Keratinocyte (primary cell): ENCODE measurements at regions not wholly inside any gene's neighbourhood (a gene's known extent, or its start where the extent isn't known, plus 50 kb on each side); places are given as distances from the start of the nearest gene placed in this dataset.

Experiments used
- DNase-seq: peaks from one replicate; pipeline ENCODE4 v3.0.0-alpha.2; 2011; ENCODE audit warnings: low read depth, missing footprints, low spot score
- FAIRE-seq: peaks from 2 replicates; lab custom pipeline; 2011; peaks lifted over from hg19 to GRCh38; lab: Jason Lieb, UNC
- H2AFZ ChIP-seq: 2 replicates; pipeline ENCODE4 v1.6.0; 2012; ENCODE audit warnings: low read length, control low read depth, inconsistent platforms; ENCODE audit not compliant: control insufficient read depth
- H3K27ac ChIP-seq: 2 replicates; pipeline ENCODE4 v1.5.1; 2011; ENCODE audit warnings: low read length; ENCODE audit not compliant: control insufficient read depth, insufficient read depth
- H3K27me3 ChIP-seq: 3 replicates; pipeline ENCODE4 v1.6.0; 2011; ENCODE audit warnings: low read length; ENCODE audit not compliant: control insufficient read depth, insufficient read depth; ENCODE audit errors: extremely low read depth
- H3K36me3 ChIP-seq, 2 experiments: 2 replicates in 1 of 2; 3 replicates in 1 of 2; pipeline ENCODE4 v1.5.1; 2011; ENCODE audit warnings: low read length in 2 of 2, mild to moderate bottlenecking in 1 of 2; ENCODE audit not compliant: control insufficient read depth in 2 of 2, insufficient read depth in 2 of 2; ENCODE audit errors: extremely low read depth in 1 of 2
- H3K4me1 ChIP-seq: 3 replicates; pipeline ENCODE4 v1.5.1; 2011; ENCODE audit warnings: low read length; ENCODE audit not compliant: control insufficient read depth, insufficient read depth; ENCODE audit errors: extremely low read depth
- H3K4me2 ChIP-seq: 3 replicates; pipeline ENCODE4 v1.6.0; 2011; ENCODE audit warnings: low read depth, low read length; ENCODE audit not compliant: control insufficient read depth, insufficient read depth; ENCODE audit errors: extremely low read depth
- H3K4me3 ChIP-seq, 3 experiments: fragments of 200-600 bp in 1 of 3; sonication (generic) in 1 of 3; 2 replicates in 2 of 3; 3 replicates in 1 of 3; pipeline ENCODE4 v1.5.1; 2011 to 2016; ENCODE audit warnings: low read length in 3 of 3, mild to moderate bottlenecking in 3 of 3, control low read depth in 2 of 3, inconsistent platforms in 1 of 3, low read depth in 1 of 3, mixed read lengths in 1 of 3, mixed run types in 1 of 3, moderate library complexity in 1 of 3; ENCODE audit not compliant: control insufficient read depth in 2 of 3, insufficient read depth in 2 of 3; ENCODE audit errors: extremely low read depth in 1 of 3
- H3K79me2 ChIP-seq: 2 replicates; pipeline ENCODE4 v1.6.0; 2012; ENCODE audit warnings: low read length; ENCODE audit not compliant: control insufficient read depth, insufficient read depth
- H3K9ac ChIP-seq: 3 replicates; pipeline ENCODE4 v1.6.0; 2011; ENCODE audit warnings: low read length; ENCODE audit not compliant: control insufficient read depth, insufficient read depth; ENCODE audit errors: extremely low read depth
- H3K9me1 ChIP-seq: 3 replicates; pipeline ENCODE4 v1.6.0; 2011; ENCODE audit warnings: low read length; ENCODE audit not compliant: control insufficient read depth, insufficient read depth; ENCODE audit errors: extremely low read depth
- H3K9me3 ChIP-seq: 2 replicates; pipeline ENCODE4 v1.5.1; 2012; ENCODE audit warnings: low read depth, low read length; ENCODE audit not compliant: control insufficient read depth
- H4K20me1 ChIP-seq: 3 replicates; pipeline ENCODE4 v1.6.0; 2011; ENCODE audit warnings: low read length; ENCODE audit not compliant: control insufficient read depth, insufficient read depth; ENCODE audit errors: extremely low read depth
- CTCF ChIP-seq, 3 experiments: IDR thresholded peaks in 1 of 3; conservative IDR thresholded peaks in 1 of 3; optimal IDR thresholded peaks in 1 of 3; 2 replicates in 2 of 3; 3 replicates in 1 of 3; pipeline versions ENCODE3 to v1.5.1; 2011; ENCODE audit warnings: low read length in 3 of 3, mild to moderate bottlenecking in 3 of 3, moderate library complexity in 2 of 3, control low read depth in 1 of 3, inconsistent platforms in 1 of 3; ENCODE audit not compliant: insufficient read depth in 2 of 3; ENCODE audit errors: extremely low read depth in 1 of 3
- EZH2 ChIP-seq: IDR thresholded peaks from one replicate; pipeline ENCODE4 v1.6.1; 2012; ENCODE audit warnings: inconsistent platforms, mild to moderate bottlenecking, low read length, moderate library complexity
- dilution Hi-C: fragments of 300-500 bp; cut with MboI; formaldehyde crosslinking; loops from one replicate; pipeline ENCODE4 v1.7.0; 2020; ENCODE audit warnings: low sequenced_read_pairs; ENCODE audit not compliant: extremely low pct_ligation_motif_present

GRCh38 chr12:13369474-13370056 lies 173.0 kb downstream of the EMP1 start:
- dilution Hi-C loops = no loop called here
- Histone ChIP-seq H3K27me3 (peaks cover 5% of the 10 kb centered on the region), H3K27ac (no peak overlapping the region), H4K20me1 (no peaks in the 10 kb centered on the region), H3K9me3 (no peaks in the 10 kb centered on the region), H2AFZ (no peak overlapping the region), H3K4me3 (no peak overlapping the region), H3K9me1 (no peaks in the 10 kb centered on the region), H3K4me2 (no peak overlapping the region), H3K9ac (no peak overlapping the region), H3K36me3 (no peaks in the 10 kb centered on the region), H3K4me1 (no peaks in the 10 kb centered on the region), H3K79me2 (no peaks in the 10 kb centered on the region)
- DNase-seq = no peak
- FAIRE-seq = no peak
- no peak for TF ChIP-seq CTCF (optimal IDR thresholded peaks at IDR 0.05 in 1 of 3, IDR thresholded peaks at IDR 0.05 in 1 of 3, conservative IDR thresholded peaks at IDR 0.05 in 1 of 3; ENCODE audit: extremely low read depth in 1 of 3, insufficient read depth in 2 of 3, low read length in 3 of 3)
- no peak for TF ChIP-seq EZH2

- H3K4me3 ChIP-seq = no peak overlapping the region
- no peaks in the 10 kb centered on the region for H3K9me1 ChIP-seq
- H3K9me3 ChIP-seq = no peaks in the 10 kb centered on the region
- H3K9ac ChIP-seq = no peak overlapping the region
- dilution Hi-C loops = no loop called here
- H4K20me1 ChIP-seq = no peaks in the 10 kb centered on the region
- no peak overlapping the region for H3K4me2 ChIP-seq
- H3K27ac ChIP-seq = no peak overlapping the region
- DNase-seq = no peak
- peaks cover 5% of the 10 kb centered on the region for H3K27me3 ChIP-seq
- H2AFZ ChIP-seq = no peak overlapping the region
- no peaks in the 10 kb centered on the region for H3K4me1 ChIP-seq
- no peaks in the 10 kb centered on the region for H3K79me2 ChIP-seq
- H3K36me3 ChIP-seq = no peaks in the 10 kb centered on the region
- TF ChIP-seq EZH2 (no peak), CTCF (optimal IDR thresholded peaks at IDR 0.05 in 1 of 3, IDR thresholded peaks at IDR 0.05 in 1 of 3, conservative IDR thresholded peaks at IDR 0.05 in 1 of 3; ENCODE audit: extremely low read depth in 1 of 3, insufficient read depth in 2 of 3, low read length in 3 of 3) (no peak)
- no peak for FAIRE-seq
These were observed 172.4 kb downstream of the EMP1 start for GRCh38 chr12:13368971-13369370.
